ENCODE measurements at regions not wholly inside any gene's neighbourhood (a gene's known extent, or its start where the extent isn't known, plus 50 kb on each side); places are given as distances from the start of the nearest gene placed in this dataset.

DNA sequence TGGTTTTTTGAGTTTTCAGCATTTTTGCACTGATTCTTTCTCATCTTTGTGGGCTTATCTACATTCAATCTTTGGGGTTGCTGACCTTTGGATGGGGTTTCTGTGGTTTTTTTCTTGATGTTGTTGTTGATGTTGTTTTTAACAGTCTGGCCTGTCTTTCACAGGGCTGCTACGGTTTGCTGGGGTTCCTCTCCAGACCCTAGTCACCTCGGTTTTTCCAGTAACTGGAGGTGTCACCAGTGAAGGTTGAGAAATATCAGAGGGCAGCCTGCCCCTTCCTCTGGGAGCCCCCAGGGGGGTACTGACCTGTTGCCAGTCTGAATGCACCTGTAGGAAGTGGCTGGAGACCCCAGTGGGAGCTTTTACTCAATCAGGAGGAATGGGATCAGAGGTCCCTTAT lies 365.4 kb downstream of the JRKL start:
- peaks cover 0 to 13% (median 0%) of the 10 kb centered on the region in 3 donors for H3K9me3 ChIP-seq (ENCODE audit: control extremely low read depth in 1 of 3, control insufficient read depth in 2 of 3, insufficient read depth in 1 of 3, low read length in 2 of 3)
- TF ChIP-seq, protein P1, sequence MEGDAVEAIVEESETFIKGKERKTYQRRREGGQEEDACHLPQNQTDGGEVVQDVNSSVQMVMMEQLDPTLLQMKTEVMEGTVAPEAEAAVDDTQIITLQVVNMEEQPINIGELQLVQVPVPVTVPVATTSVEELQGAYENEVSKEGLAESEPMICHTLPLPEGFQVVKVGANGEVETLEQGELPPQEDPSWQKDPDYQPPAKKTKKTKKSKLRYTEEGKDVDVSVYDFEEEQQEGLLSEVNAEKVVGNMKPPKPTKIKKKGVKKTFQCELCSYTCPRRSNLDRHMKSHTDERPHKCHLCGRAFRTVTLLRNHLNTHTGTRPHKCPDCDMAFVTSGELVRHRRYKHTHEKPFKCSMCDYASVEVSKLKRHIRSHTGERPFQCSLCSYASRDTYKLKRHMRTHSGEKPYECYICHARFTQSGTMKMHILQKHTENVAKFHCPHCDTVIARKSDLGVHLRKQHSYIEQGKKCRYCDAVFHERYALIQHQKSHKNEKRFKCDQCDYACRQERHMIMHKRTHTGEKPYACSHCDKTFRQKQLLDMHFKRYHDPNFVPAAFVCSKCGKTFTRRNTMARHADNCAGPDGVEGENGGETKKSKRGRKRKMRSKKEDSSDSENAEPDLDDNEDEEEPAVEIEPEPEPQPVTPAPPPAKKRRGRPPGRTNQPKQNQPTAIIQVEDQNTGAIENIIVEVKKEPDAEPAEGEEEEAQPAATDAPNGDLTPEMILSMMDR (IDR thresholded peaks at IDR 0.05): no peak
- no peak for TF ChIP-seq EZH2 (IDR thresholded peaks at IDR 0.05; ENCODE audit: borderline replicate concordance, insufficient read depth, low read depth, low read length, poor library complexity, severe bottlenecking)
- ATAC-seq (ENCODE audit: low read depth): no peak
- H3K27ac ChIP-seq (ENCODE audit: low read length in 2 of 2): no peak overlapping the region
- H2AFZ ChIP-seq (ENCODE audit: insufficient read depth, low read depth, low read length, poor library complexity, severe bottlenecking): no peak overlapping the region
- H3K27ac Mint-ChIP-seq: no peak overlapping the region
- no peak overlapping the region for H3K4me3 Mint-ChIP-seq
- CTCF ChIA-PET: no interaction called here
- H3K4me1 Mint-ChIP-seq: no peaks in the 10 kb centered on the region
- no peaks in the 10 kb centered on the region for H3K79me2 ChIP-seq (ENCODE audit: control insufficient read depth, insufficient read depth, low read length)
- intact Hi-C loops (cut with micrococcal nuclease): no loop called here
- no peaks in the 10 kb centered on the region for H3K27me3 Mint-ChIP-seq
- no peak overlapping the region for H3K9ac ChIP-seq (ENCODE audit: low read length)
- H4K20me1 ChIP-seq (ENCODE audit: control insufficient read depth, insufficient read depth, low read length, poor library complexity, severe bottlenecking): no peaks in the 10 kb centered on the region
- WGBS (ENCODE audit: insufficient coverage): 84% methylated on average over 2 of the region's 2 CpGs
- DNase-seq: no peak
- H3K9me3 Mint-ChIP-seq (ENCODE audit: insufficient read depth): no peaks in the 10 kb centered on the region
- POLR2A ChIA-PET: no interaction called here
- H3K27me3 ChIP-seq (replicated peaks in 1 of 4; ENCODE audit: control extremely low read depth in 1 of 4, control insufficient read depth in 3 of 4, insufficient read depth in 4 of 4, low read length in 3 of 4): no peaks in the 10 kb centered on the region
- H3K36me3 ChIP-seq (replicated peaks in 1 of 2; ENCODE audit: control extremely low read depth in 1 of 2, control insufficient read depth in 1 of 2, extremely low read depth in 1 of 2, insufficient read depth in 2 of 2, low read length in 1 of 2): no peaks in the 10 kb centered on the region
- no peak overlapping the region for H3K4me2 ChIP-seq (replicated peaks; ENCODE audit: low read depth, low read length, poor library complexity, severe bottlenecking)
- H3K4me1 ChIP-seq (ENCODE audit: control insufficient read depth in 2 of 2, insufficient read depth in 2 of 2, low read length in 2 of 2): no peaks in the 10 kb centered on the region
- H3K4me3 ChIP-seq (ENCODE audit: control extremely low read depth in 1 of 5, extremely low read depth in 1 of 5, insufficient read depth in 1 of 5, low read depth in 2 of 5, low read length in 4 of 5): no peak overlapping the region

GRCh38 chr11:96755752-96756151 lies 365.9 kb downstream of the JRKL start:
- H3K4me2 ChIP-seq (replicated peaks; ENCODE audit: low read depth, low read length, poor library complexity, severe bottlenecking): no peak overlapping the region
- TF ChIP-seq, protein P1 (IDR thresholded peaks at IDR 0.05): no peak
- TF ChIP-seq EZH2 (IDR thresholded peaks at IDR 0.05; ENCODE audit: borderline replicate concordance, insufficient read depth, low read depth, low read length, poor library complexity, severe bottlenecking): no peak
- Mint-ChIP-seq H3K4me3 (no peak overlapping the region), H3K4me1 (no peaks in the 10 kb centered on the region), H3K27ac (no peak overlapping the region), H3K27me3 (no peaks in the 10 kb centered on the region), H3K9me3 (ENCODE audit: insufficient read depth) (no peaks in the 10 kb centered on the region)
- DNase-seq: no peak
- H3K4me3 ChIP-seq (ENCODE audit: control extremely low read depth in 1 of 5, extremely low read depth in 1 of 5, insufficient read depth in 1 of 5, low read depth in 2 of 5, low read length in 4 of 5): no peak overlapping the region
- no peak for ATAC-seq (ENCODE audit: low read depth)
- no peaks in the 10 kb centered on the region for H4K20me1 ChIP-seq (ENCODE audit: control insufficient read depth, insufficient read depth, low read length, poor library complexity, severe bottlenecking)
- no peaks in the 10 kb centered on the region for H3K4me1 ChIP-seq (ENCODE audit: control insufficient read depth in 2 of 2, insufficient read depth in 2 of 2, low read length in 2 of 2)
- 91% methylated on average over 5 of the region's 8 CpGs for whole genome bisulfite sequencing (ENCODE audit: insufficient coverage)
- H3K36me3 ChIP-seq (replicated peaks in 1 of 2; ENCODE audit: control extremely low read depth in 1 of 2, control insufficient read depth in 1 of 2, extremely low read depth in 1 of 2, insufficient read depth in 2 of 2, low read length in 1 of 2): no peaks in the 10 kb centered on the region
- intact Hi-C loops (cut with micrococcal nuclease): no loop called here
- ChIA-PET POLR2A (no interaction called here), CTCF (no interaction called here)
- H3K27me3 ChIP-seq (replicated peaks in 1 of 4; ENCODE audit: control extremely low read depth in 1 of 4, control insufficient read depth in 3 of 4, insufficient read depth in 4 of 4, low read length in 3 of 4): no peaks in the 10 kb centered on the region
- no peaks in the 10 kb centered on the region for H3K79me2 ChIP-seq (ENCODE audit: control insufficient read depth, insufficient read depth, low read length)
- H3K27ac ChIP-seq (ENCODE audit: low read length in 2 of 2): no peak overlapping the region
- H2AFZ ChIP-seq (ENCODE audit: insufficient read depth, low read depth, low read length, poor library complexity, severe bottlenecking): no peak overlapping the region
- H3K9ac ChIP-seq (ENCODE audit: low read length): no peak overlapping the region
- peaks cover 0 to 13% (median 0%) of the 10 kb centered on the region in 3 donors for H3K9me3 ChIP-seq (ENCODE audit: control extremely low read depth in 1 of 3, control insufficient read depth in 2 of 3, insufficient read depth in 1 of 3, low read length in 2 of 3)
